ENCODE measurements at regions not wholly inside any gene's neighbourhood (a gene's known extent, or its start where the extent isn't known, plus 50 kb on each side); places are given as distances from the start of the nearest gene placed in this dataset.

GRCh38 chr6:22468256-22468965 is 101.0 kb upstream of the HDGFL1 start:
- DNase-seq: no peak

GRCh38 chr6:22470454-22471131 is 98.8 kb upstream of the HDGFL1 start:
- no peak for DNase-seq

- DNase-seq: peak; percentile 73
Observed at GRCh38 chr6:22471132-22471690, 98.2 kb upstream of the HDGFL1 start.

GRCh38 chr6:22471746-22472145 is 97.6 kb upstream of the HDGFL1 start:
- DNase-seq: no peak

- DNase-seq: no peak
Observed at GRCh38 chr6:22473991-22474682, 95.2 kb upstream of the HDGFL1 start.

GRCh38 chr6:22476811-22477390 is 92.5 kb upstream of the HDGFL1 start:
- no peak for DNase-seq

GRCh38 chr6:22497276-22497675 is 72.1 kb upstream of the HDGFL1 start:
- DNase-seq: no peak

GRCh38 chr6:22499815-22500214 is 69.6 kb upstream of the HDGFL1 start:
- DNase-seq: no peak

GRCh38 chr6:22506496-22506895 is 62.9 kb upstream of the HDGFL1 start:
- DNase-seq: no peak

- peak; percentile 40 for DNase-seq
Observed at GRCh38 chr6:22512686-22513427, 56.5 kb upstream of the HDGFL1 start.

- peak; percentile 21 for DNase-seq
Observed at GRCh38 chr6:22513667-22514066, 55.7 kb upstream of the HDGFL1 start.

- no peak for DNase-seq
Observed at GRCh38 chr6:22519237-22519636, 50.1 kb upstream of the HDGFL1 start.

Measured in femur (tissue), 1 donor.